Neural cell (in vitro differentiated cells): ENCODE measurements at regions not wholly inside any gene's neighbourhood (a gene's known extent, or its start where the extent isn't known, plus 50 kb on each side); places are given as distances from the start of the nearest gene placed in this dataset.

Experiments
- H2AFZ ChIP-seq: fragments of 200-600, 300-800 bp; sonication (generic), shearing (Covaris generic); 2 replicates; pipeline ENCODE4 v1.6.0; 2014; ENCODE audit warnings: low read depth, mild to moderate bottlenecking, antibody characterized with exemption, low read length, moderate library complexity
- H3F3A ChIP-seq: fragments of 200-600 bp; shearing (Covaris generic); 2 replicates; pipeline ENCODE4 v1.6.1; 2016; ENCODE audit warnings: mild to moderate bottlenecking, moderate library complexity, mixed read lengths, antibody characterized with exemption, low read length; ENCODE audit not compliant: insufficient read depth, poor library complexity, severe bottlenecking
- H3K27ac ChIP-seq: fragments of 200-600, 300-800 bp; sonication (generic), shearing (Covaris generic); 2 replicates; pipeline ENCODE4 v1.5.1; 2014; ENCODE audit warnings: mild to moderate bottlenecking, low read length, moderate library complexity
- H3K27me3 ChIP-seq: fragments of 300-800, 200-600 bp; sonication (generic), shearing (Covaris generic); 2 replicates; pipeline ENCODE4 v1.6.0; 2014; ENCODE audit warnings: mild to moderate bottlenecking, low read depth, low read length, moderate library complexity; ENCODE audit not compliant: insufficient read depth
- H3K36me3 ChIP-seq: fragments of 300-800, 200-600 bp; sonication (generic), shearing (Covaris generic); 2 replicates; pipeline ENCODE4 v1.5.1; 2014; ENCODE audit warnings: mild to moderate bottlenecking, antibody characterized with exemption, low read length, moderate library complexity; ENCODE audit not compliant: insufficient read depth
- H3K4me2 ChIP-seq: fragments of 300-800, 200-600 bp; sonication (generic), shearing (Covaris generic); 2 replicates; pipeline ENCODE4 v1.6.0; 2014; ENCODE audit warnings: mild to moderate bottlenecking, low read length
- H3K4me3 ChIP-seq: fragments of 300-800, 200-600 bp; sonication (generic), shearing (Covaris generic); 2 replicates; pipeline ENCODE4 v1.5.1; 2014; ENCODE audit warnings: mild to moderate bottlenecking, low read length, moderate library complexity
- H3K79me2 ChIP-seq: fragments of 200-600 bp; shearing (Covaris generic); replicated peaks from 2 replicates; pipeline ENCODE4 v1.6.0; 2014; ENCODE audit warnings: mild to moderate bottlenecking, low read length, moderate library complexity; ENCODE audit not compliant: insufficient read depth
- H3K9ac ChIP-seq: fragments of 300-800, 200-600 bp; sonication (generic), shearing (Covaris generic); 2 replicates; pipeline ENCODE4 v1.6.1; 2016; ENCODE audit warnings: mild to moderate bottlenecking, low read length, mixed read lengths
- H3K9me2 ChIP-seq: fragments of 200-600 bp; shearing (Covaris generic); 2 replicates; pipeline ENCODE4 v1.6.1; 2016; ENCODE audit warnings: mild to moderate bottlenecking, low read length, mixed read lengths; ENCODE audit not compliant: insufficient read depth
- H3K9me3 ChIP-seq: fragments of 200-600, 300-800 bp; sonication (generic), shearing (Covaris generic); 2 replicates; pipeline ENCODE4 v1.6.1; 2016; ENCODE audit warnings: mild to moderate bottlenecking, mixed run types, low read length, moderate library complexity, mixed read lengths
- H4K20me1 ChIP-seq: fragments of 200-600 bp; shearing (Covaris generic); 2 replicates; pipeline ENCODE4 v1.6.1; 2016; ENCODE audit warnings: mild to moderate bottlenecking, mixed run types; ENCODE audit not compliant: insufficient read depth
- EP300 ChIP-seq: fragments of 450-650 bp; conservative IDR thresholded peaks from 2 replicates; pipeline ENCODE4 v1.6.1; 2014; ENCODE audit warnings: antibody characterized with exemption, mild to moderate bottlenecking, moderate library complexity; ENCODE audit not compliant: poor library complexity, severe bottlenecking
- EZH2 ChIP-seq: fragments of 200-600, 300-800 bp; shearing (Covaris generic), sonication (generic); IDR thresholded peaks from 2 replicates; pipeline ENCODE4 v1.6.1; 2014; ENCODE audit warnings: antibody characterized with exemption, low read length, borderline replicate concordance, mild to moderate bottlenecking; ENCODE audit not compliant: insufficient read depth, poor library complexity, severe bottlenecking
- MXI1 ChIP-seq: fragments of 450-650 bp; conservative IDR thresholded peaks from 2 replicates; pipeline ENCODE4 v1.6.1; 2014; ENCODE audit warnings: antibody characterized with exemption, mild to moderate bottlenecking; ENCODE audit not compliant: poor library complexity, severe bottlenecking
- POLR2AphosphoS5 ChIP-seq: IDR thresholded peaks from 2 replicates; pipeline ENCODE4 v1.6.1; 2012
- RAD21 ChIP-seq: fragments of 450-650 bp; conservative IDR thresholded peaks from 2 replicates; pipeline ENCODE4 v1.6.1; 2014; ENCODE audit warnings: antibody characterized with exemption, mild to moderate bottlenecking, moderate library complexity
- SMC3 ChIP-seq: fragments of 450-650 bp; conservative IDR thresholded peaks from 2 replicates; pipeline ENCODE4 v1.6.1; 2014; ENCODE audit warnings: antibody characterized with exemption, mild to moderate bottlenecking, moderate library complexity; ENCODE audit not compliant: poor library complexity
- TAF1 ChIP-seq: IDR thresholded peaks from 2 replicates; pipeline ENCODE4 v1.6.1; 2012; ENCODE audit warnings: low read depth
- TF ChIP-seq, protein P1 (sequence below): fragments of 450-650 bp; IDR thresholded peaks from 2 replicates; pipeline ENCODE4 v1.5.1; 2014; ENCODE audit warnings: antibody characterized with exemption, mild to moderate bottlenecking, moderate library complexity; ENCODE audit not compliant: poor library complexity, severe bottlenecking
- TF ChIP-seq, protein P2 (sequence below): IDR thresholded peaks from 2 replicates; pipeline ENCODE4 v1.6.1; 2012; ENCODE audit warnings: borderline replicate concordance

DNA sequence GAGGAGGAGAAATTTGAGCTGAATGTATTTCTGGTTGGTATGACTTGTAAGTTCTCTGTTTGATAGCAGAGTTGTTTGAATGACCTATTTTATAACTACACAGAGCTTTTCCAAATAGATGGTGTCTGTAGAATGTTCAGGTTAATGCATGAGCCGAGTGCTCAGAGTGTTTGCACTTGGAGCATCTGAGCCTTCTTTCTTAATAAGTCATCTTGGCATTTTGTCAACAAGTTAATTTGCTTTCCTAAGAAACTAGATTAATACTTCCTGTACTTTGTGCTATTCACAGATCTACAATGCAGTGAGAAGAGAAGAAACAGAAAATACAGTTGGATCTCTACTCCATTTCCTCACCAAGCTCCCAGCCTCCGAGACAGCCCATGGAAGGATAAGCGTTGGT is 138.2 kb downstream of the PLCE1 start:
- TF ChIP-seq POLR2AphosphoS5 (no peak), MXI1 (no peak), RAD21 (no peak), SMC3 (no peak), EP300 (no peak), EZH2 (no peak), TAF1 (no peak)
- TF ChIP-seq, protein P1, sequence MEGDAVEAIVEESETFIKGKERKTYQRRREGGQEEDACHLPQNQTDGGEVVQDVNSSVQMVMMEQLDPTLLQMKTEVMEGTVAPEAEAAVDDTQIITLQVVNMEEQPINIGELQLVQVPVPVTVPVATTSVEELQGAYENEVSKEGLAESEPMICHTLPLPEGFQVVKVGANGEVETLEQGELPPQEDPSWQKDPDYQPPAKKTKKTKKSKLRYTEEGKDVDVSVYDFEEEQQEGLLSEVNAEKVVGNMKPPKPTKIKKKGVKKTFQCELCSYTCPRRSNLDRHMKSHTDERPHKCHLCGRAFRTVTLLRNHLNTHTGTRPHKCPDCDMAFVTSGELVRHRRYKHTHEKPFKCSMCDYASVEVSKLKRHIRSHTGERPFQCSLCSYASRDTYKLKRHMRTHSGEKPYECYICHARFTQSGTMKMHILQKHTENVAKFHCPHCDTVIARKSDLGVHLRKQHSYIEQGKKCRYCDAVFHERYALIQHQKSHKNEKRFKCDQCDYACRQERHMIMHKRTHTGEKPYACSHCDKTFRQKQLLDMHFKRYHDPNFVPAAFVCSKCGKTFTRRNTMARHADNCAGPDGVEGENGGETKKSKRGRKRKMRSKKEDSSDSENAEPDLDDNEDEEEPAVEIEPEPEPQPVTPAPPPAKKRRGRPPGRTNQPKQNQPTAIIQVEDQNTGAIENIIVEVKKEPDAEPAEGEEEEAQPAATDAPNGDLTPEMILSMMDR, result no peak
- TF ChIP-seq, protein P2, sequence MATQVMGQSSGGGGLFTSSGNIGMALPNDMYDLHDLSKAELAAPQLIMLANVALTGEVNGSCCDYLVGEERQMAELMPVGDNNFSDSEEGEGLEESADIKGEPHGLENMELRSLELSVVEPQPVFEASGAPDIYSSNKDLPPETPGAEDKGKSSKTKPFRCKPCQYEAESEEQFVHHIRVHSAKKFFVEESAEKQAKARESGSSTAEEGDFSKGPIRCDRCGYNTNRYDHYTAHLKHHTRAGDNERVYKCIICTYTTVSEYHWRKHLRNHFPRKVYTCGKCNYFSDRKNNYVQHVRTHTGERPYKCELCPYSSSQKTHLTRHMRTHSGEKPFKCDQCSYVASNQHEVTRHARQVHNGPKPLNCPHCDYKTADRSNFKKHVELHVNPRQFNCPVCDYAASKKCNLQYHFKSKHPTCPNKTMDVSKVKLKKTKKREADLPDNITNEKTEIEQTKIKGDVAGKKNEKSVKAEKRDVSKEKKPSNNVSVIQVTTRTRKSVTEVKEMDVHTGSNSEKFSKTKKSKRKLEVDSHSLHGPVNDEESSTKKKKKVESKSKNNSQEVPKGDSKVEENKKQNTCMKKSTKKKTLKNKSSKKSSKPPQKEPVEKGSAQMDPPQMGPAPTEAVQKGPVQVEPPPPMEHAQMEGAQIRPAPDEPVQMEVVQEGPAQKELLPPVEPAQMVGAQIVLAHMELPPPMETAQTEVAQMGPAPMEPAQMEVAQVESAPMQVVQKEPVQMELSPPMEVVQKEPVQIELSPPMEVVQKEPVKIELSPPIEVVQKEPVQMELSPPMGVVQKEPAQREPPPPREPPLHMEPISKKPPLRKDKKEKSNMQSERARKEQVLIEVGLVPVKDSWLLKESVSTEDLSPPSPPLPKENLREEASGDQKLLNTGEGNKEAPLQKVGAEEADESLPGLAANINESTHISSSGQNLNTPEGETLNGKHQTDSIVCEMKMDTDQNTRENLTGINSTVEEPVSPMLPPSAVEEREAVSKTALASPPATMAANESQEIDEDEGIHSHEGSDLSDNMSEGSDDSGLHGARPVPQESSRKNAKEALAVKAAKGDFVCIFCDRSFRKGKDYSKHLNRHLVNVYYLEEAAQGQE, result no peak
- Histone ChIP-seq H3K4me2 (no peak overlapping the region), H4K20me1 (no peaks in the 10 kb centered on the region)

DNA sequence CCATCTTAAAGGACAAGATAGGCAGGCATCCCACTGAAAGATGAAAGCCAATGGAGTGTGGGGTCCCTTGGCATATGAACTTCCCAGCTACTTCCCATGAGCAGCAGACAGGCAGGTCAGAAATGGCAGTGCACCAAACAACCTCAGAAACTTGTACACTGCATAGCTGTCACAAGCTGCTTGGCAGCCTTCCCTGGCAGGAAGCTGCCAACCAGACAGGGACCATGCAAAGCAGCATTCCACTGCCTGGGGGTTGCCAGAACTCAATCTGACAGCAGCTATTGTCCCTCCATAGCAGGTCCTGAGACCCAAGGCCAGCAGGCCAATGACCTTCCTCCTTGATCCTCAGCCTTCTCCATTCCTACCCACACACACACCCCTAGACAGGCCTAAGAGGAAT is 139.5 kb downstream of the PLCE1 start:
- H4K20me1 ChIP-seq, result no peaks in the 10 kb centered on the region
- TF ChIP-seq, protein P1, result no peak
- TF ChIP-seq SMC3, result no peak
- TF ChIP-seq RAD21, result no peak
- TF ChIP-seq TAF1, result no peak
- TF ChIP-seq MXI1, result no peak
- TF ChIP-seq, protein P2, result no peak
- TF ChIP-seq EZH2, result no peak
- TF ChIP-seq EP300, result no peak
- TF ChIP-seq POLR2AphosphoS5, result no peak
- no peak overlapping the region for H3K4me2 ChIP-seq
- no peaks in the 10 kb centered on the region for H3K79me2 ChIP-seq
- H3K9me2 ChIP-seq, result no peaks in the 10 kb centered on the region
- H3K4me3 ChIP-seq, result no peak overlapping the region
- H3K27me3 ChIP-seq, result no peaks in the 10 kb centered on the region
- no peak overlapping the region for H3K9ac ChIP-seq
- no peaks in the 10 kb centered on the region for H3K9me3 ChIP-seq
- H3K36me3 ChIP-seq, result no peaks in the 10 kb centered on the region
- no peaks in the 10 kb centered on the region for H3F3A ChIP-seq
- H2AFZ ChIP-seq, result no peak overlapping the region
- no peak overlapping the region for H3K27ac ChIP-seq

More for the DNA sequence above, 138.2 kb downstream of the PLCE1 start:
- H3K79me2 ChIP-seq, result no peaks in the 10 kb centered on the region
- H3K9me2 ChIP-seq, result no peaks in the 10 kb centered on the region
- H3K36me3 ChIP-seq, result no peaks in the 10 kb centered on the region
- no peak overlapping the region for H3K9ac ChIP-seq
- H3K4me3 ChIP-seq, result no peak overlapping the region
- no peaks in the 10 kb centered on the region for H3K27me3 ChIP-seq
- no peaks in the 10 kb centered on the region for H3K9me3 ChIP-seq
- H3K27ac ChIP-seq, result no peak overlapping the region
- H3F3A ChIP-seq, result no peaks in the 10 kb centered on the region
- no peak overlapping the region for H2AFZ ChIP-seq
